CD4-positive, alpha-beta T cell (primary cell): ENCODE measurements at regions not wholly inside any gene's neighbourhood (a gene's known extent, or its start where the extent isn't known, plus 50 kb on each side); places are given as distances from the start of the nearest gene placed in this dataset.

Experiments
- ATAC-seq: fragments of 200-7000 bp; cut with Tn5 transposase; one replicate; pipeline ENCODE4 v1.10.0; 2022; ENCODE audit warnings: mild to moderate bottlenecking; ENCODE audit not compliant: poor library complexity
- CTCF ChIA-PET: fragments of 350-600 bp; sonication (Branson Sonifier 250); formaldehyde crosslinking; loops from one replicate; lab custom pipeline; 2021; ENCODE audit warnings: antibody characterized with exemption, inconsistent platforms; lab: Charles Lee
- POLR2A ChIA-PET: fragments of 350-600 bp; sonication (Branson Sonifier 250); formaldehyde crosslinking; loops from one replicate; lab custom pipeline; 2021; ENCODE audit warnings: antibody characterized with exemption, inconsistent platforms; lab: Charles Lee
- DNase-seq, 14 experiments: peaks; one replicate each; pipeline ENCODE4 v3.0.0-alpha.2; 2013 to 2020; ENCODE audit warnings: mixed read lengths in 2 of 14
- H3K27ac ChIP-seq, 2 donors: one replicate each; pipeline versions ENCODE4 v1.5.1 to v1.7.0; 2013; ENCODE audit warnings: low read length in 2 of 2, low read depth in 1 of 2, mild to moderate bottlenecking in 1 of 2
- H3K27me3 ChIP-seq, 2 experiments: 1 replicate in 1 of 2; 2 replicates in 1 of 2; pipeline versions ENCODE4 v1.6.1 to v1.7.0; 2013; ENCODE audit warnings: low read length in 2 of 2, control low read depth in 1 of 2, mild to moderate bottlenecking in 1 of 2, moderate library complexity in 1 of 2; ENCODE audit not compliant: insufficient read depth in 2 of 2, control insufficient read depth in 1 of 2
- H3K36me3 ChIP-seq: one replicate; pipeline ENCODE4 v1.6.1; 2013; ENCODE audit warnings: low read length, control low read depth; ENCODE audit not compliant: insufficient read depth
- H3K4me1 ChIP-seq: one replicate; pipeline ENCODE4 v1.6.1; 2013; ENCODE audit warnings: low read length, control low read depth; ENCODE audit not compliant: insufficient read depth
- H3K4me3 ChIP-seq: one replicate; pipeline ENCODE4 v1.5.1; 2013; ENCODE audit warnings: mild to moderate bottlenecking, low read length, moderate library complexity
- H3K9me3 ChIP-seq, 2 experiments: 1 replicate in 1 of 2; 2 replicates in 1 of 2; pipeline versions ENCODE4 v1.6.1 to v1.7.0; 2013; ENCODE audit warnings: low read length in 2 of 2, mild to moderate bottlenecking in 2 of 2, control low read depth in 1 of 2, moderate library complexity in 1 of 2; ENCODE audit not compliant: control insufficient read depth in 1 of 2, insufficient read depth in 1 of 2
- H3K27ac Mint-ChIP-seq: one replicate; pipeline ENCODE4 v1.8.0; 2020; ENCODE audit warnings: mixed read lengths
- H3K27me3 Mint-ChIP-seq: one replicate; pipeline ENCODE4 v1.8.0; 2021; ENCODE audit warnings: mixed read lengths
- H3K36me3 Mint-ChIP-seq: one replicate; pipeline ENCODE4 v1.8.0; 2021; ENCODE audit warnings: low read depth, mixed read lengths
- H3K4me1 Mint-ChIP-seq: one replicate; pipeline ENCODE4 v1.8.0; 2021; ENCODE audit warnings: low read depth, mixed read lengths
- H3K4me3 Mint-ChIP-seq: one replicate; pipeline ENCODE4 v1.8.0; 2020; ENCODE audit warnings: mild to moderate bottlenecking, mixed read lengths
- H3K9me3 Mint-ChIP-seq: one replicate; pipeline ENCODE4 v1.8.0; 2020; ENCODE audit warnings: mixed read lengths
- intact Hi-C, 2 experiments: fragments of 100-400 bp; cut with DNase I in 1 of 2; cut with micrococcal nuclease in 1 of 2; formaldehyde crosslinking; loops; one replicate each; pipeline versions ENCODE4 v1.15.1 to v1.9.0; 2023 to 2025; cut with DNase I, micrococcal nuclease
- TF ChIP-seq, protein P1 (sequence below): fragments of 200-600 bp; IDR thresholded peaks from one replicate; pipeline ENCODE4 v1.8.0; 2022; ENCODE audit warnings: antibody characterized with exemption, mild to moderate bottlenecking

DNA sequence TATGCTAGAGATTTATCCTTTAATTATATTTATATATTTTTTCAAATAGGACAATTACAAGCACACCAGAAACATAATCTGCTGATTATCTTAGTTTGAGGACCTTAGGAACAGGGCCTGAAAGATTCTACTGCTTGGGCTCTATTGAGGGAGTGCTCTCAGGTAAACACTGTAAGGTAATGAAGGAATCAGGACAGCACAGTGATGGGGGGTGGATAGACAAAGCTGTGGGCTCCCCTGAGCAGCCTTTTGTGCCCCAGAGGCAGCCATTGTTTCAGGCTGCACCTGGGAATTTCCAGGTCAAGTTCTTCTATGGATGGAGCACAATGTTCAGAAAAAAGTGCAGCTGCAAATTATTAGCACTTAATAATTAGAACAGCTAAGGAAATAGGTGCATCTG is 848.0 kb upstream of the CADM2 start:
- Mint-ChIP-seq H3K4me3 (no peak overlapping the region), H3K4me1 (no peaks in the 10 kb centered on the region), H3K27me3 (no peaks in the 10 kb centered on the region), H3K9me3 (peaks cover 13% of the 10 kb centered on the region), H3K36me3 (no peaks in the 10 kb centered on the region), H3K27ac (no peak overlapping the region)
- no peaks in the 10 kb centered on the region for H3K27me3 ChIP-seq
- H3K4me1 ChIP-seq: no peaks in the 10 kb centered on the region
- intact Hi-C loops: no loop called here
- DNase-seq: no peak
- ATAC-seq: no peak
- TF ChIP-seq, protein P1, sequence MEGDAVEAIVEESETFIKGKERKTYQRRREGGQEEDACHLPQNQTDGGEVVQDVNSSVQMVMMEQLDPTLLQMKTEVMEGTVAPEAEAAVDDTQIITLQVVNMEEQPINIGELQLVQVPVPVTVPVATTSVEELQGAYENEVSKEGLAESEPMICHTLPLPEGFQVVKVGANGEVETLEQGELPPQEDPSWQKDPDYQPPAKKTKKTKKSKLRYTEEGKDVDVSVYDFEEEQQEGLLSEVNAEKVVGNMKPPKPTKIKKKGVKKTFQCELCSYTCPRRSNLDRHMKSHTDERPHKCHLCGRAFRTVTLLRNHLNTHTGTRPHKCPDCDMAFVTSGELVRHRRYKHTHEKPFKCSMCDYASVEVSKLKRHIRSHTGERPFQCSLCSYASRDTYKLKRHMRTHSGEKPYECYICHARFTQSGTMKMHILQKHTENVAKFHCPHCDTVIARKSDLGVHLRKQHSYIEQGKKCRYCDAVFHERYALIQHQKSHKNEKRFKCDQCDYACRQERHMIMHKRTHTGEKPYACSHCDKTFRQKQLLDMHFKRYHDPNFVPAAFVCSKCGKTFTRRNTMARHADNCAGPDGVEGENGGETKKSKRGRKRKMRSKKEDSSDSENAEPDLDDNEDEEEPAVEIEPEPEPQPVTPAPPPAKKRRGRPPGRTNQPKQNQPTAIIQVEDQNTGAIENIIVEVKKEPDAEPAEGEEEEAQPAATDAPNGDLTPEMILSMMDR: no peak
- H3K4me3 ChIP-seq: no peak overlapping the region
- H3K27ac ChIP-seq: no peak overlapping the region
- POLR2A ChIA-PET: no interaction called here
- H3K9me3 ChIP-seq: peaks cover 0 to 11% of the 10 kb centered on the region in 2 experiments
- CTCF ChIA-PET: no interaction called here
- H3K36me3 ChIP-seq: no peaks in the 10 kb centered on the region

DNA sequence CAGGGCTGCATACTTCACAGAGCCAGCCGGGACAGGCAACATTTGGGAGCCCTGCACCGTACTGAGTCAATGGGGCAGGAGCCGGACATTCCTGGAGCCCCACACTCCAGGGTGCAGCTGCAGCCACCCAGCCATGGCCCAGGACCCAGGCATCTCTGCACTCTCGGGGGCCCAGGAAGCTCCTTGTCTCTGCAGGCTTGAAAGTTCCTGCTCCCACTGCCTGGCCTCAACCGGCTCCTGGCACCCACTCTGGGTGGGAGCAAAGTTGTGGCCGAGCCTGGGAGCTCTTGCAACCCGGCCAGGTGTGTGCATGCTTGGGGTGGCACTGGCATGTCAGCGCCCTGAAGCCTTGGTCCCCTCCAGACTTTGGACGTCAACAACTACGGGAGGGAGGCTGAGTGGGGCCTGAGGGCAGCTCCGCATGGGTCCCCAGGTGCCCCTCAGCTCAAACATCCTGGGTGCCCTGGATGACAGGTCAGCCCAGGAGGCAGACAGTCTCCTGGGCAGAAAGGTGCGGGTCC is 833.5 kb upstream of the CADM2 start:
- DNase-seq (peak in 1 of 14 experiments; percentile 4), ATAC-seq (no peak)
- POLR2A ChIA-PET: no interaction called here
- Mint-ChIP-seq H3K27ac (no peak overlapping the region), H3K4me3 (no peak overlapping the region), H3K27me3 (no peaks in the 10 kb centered on the region), H3K9me3 (peaks cover 7% of the 10 kb centered on the region), H3K4me1 (no peaks in the 10 kb centered on the region), H3K36me3 (no peaks in the 10 kb centered on the region)
- Histone ChIP-seq H3K4me3 (no peak overlapping the region), H3K36me3 (no peaks in the 10 kb centered on the region), H3K9me3 (peaks cover 0 to 18% of the 10 kb centered on the region in 2 experiments), H3K27ac (no peak overlapping the region), H3K4me1 (no peaks in the 10 kb centered on the region), H3K27me3 (no peaks in the 10 kb centered on the region)
- CTCF ChIA-PET: no interaction called here
- intact Hi-C loops: no loop called here
- TF ChIP-seq, protein P1: no peak

DNA sequence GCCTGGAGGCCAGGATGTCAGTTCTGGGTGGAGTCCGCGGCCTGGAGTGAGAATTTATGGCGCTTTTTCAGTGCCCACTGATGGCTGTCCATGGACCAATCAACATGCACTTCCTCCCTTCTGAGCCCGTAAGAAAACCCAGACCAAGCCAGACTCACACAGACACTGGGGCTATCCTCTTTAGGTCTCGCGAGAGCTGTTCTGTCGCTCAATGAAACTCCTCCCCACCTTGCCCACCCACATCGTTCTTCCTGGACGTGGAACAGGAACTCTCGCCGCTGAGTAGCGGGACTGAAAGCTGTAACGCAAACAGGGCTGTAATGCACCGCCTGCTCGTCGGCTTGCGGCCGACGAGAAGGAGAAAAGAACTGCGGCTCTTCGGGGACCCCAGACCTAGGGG is 833.0 kb upstream of the CADM2 start:
- intact Hi-C loops: no loop called here
- H3K36me3 Mint-ChIP-seq: no peaks in the 10 kb centered on the region
- Histone ChIP-seq H3K9me3 (peaks cover 0 to 18% of the 10 kb centered on the region in 2 experiments), H3K4me1 (no peaks in the 10 kb centered on the region), H3K4me3 (no peak overlapping the region), H3K36me3 (no peaks in the 10 kb centered on the region), H3K27ac (no peak overlapping the region), H3K27me3 (no peaks in the 10 kb centered on the region)
- peaks cover 7% of the 10 kb centered on the region for H3K9me3 Mint-ChIP-seq
- no peaks in the 10 kb centered on the region for H3K4me1 Mint-ChIP-seq
- ChIA-PET CTCF (no interaction called here), POLR2A (no interaction called here)
- H3K4me3 Mint-ChIP-seq: no peak overlapping the region
- DNase-seq (no peak), ATAC-seq (no peak)
- TF ChIP-seq, protein P1: no peak
- no peak overlapping the region for H3K27ac Mint-ChIP-seq
- no peaks in the 10 kb centered on the region for H3K27me3 Mint-ChIP-seq
